H9 (cell line): ENCODE measurements at regions not wholly inside any gene's neighbourhood (a gene's known extent, or its start where the extent isn't known, plus 50 kb on each side); places are given as distances from the start of the nearest gene placed in this dataset.

ENCODE experiments used
- DNase-seq: peaks from one replicate; pipeline ENCODE4 v3.0.0-alpha.2; 2017
- H2AFZ ChIP-seq: one replicate; pipeline ENCODE4 v1.6.1; 2013; ENCODE audit warnings: mild to moderate bottlenecking, low read length, control low read depth, moderate library complexity
- H2AK5ac ChIP-seq: 2 replicates; pipeline ENCODE4 v1.6.1; 2013; ENCODE audit warnings: low read length, control low read depth, mixed read lengths; ENCODE audit not compliant: insufficient read length
- H2BK120ac ChIP-seq: one replicate; pipeline ENCODE4 v1.6.1; 2013; ENCODE audit warnings: low read depth, mild to moderate bottlenecking, low read length, control low read depth, inconsistent platforms; ENCODE audit not compliant: poor library complexity, severe bottlenecking
- H2BK12ac ChIP-seq: 2 replicates; pipeline ENCODE4 v1.6.1; 2013; ENCODE audit warnings: low read length, control low read depth, mixed read lengths, low read depth; ENCODE audit not compliant: insufficient read length
- H2BK15ac ChIP-seq: 2 replicates; pipeline ENCODE4 v1.6.1; 2013; ENCODE audit warnings: low read depth, low read length, control low read depth
- H2BK20ac ChIP-seq: one replicate; pipeline ENCODE4 v1.6.1; 2013; ENCODE audit warnings: low read depth, mild to moderate bottlenecking, low read length, control low read depth, inconsistent platforms; ENCODE audit not compliant: poor library complexity, severe bottlenecking
- H2BK5ac ChIP-seq: 2 replicates; pipeline ENCODE4 v1.6.1; 2013; ENCODE audit warnings: low read length, control low read depth, mixed read lengths; ENCODE audit not compliant: insufficient read length
- H3K14ac ChIP-seq: 2 replicates; pipeline ENCODE4 v1.6.1; 2013; ENCODE audit warnings: low read length, control low read depth; ENCODE audit not compliant: insufficient read depth
- H3K18ac ChIP-seq: 2 replicates; pipeline ENCODE4 v1.6.1; 2013; ENCODE audit warnings: low read depth, mild to moderate bottlenecking, mixed read lengths, low read length, control low read depth; ENCODE audit not compliant: insufficient read length
- H3K23ac ChIP-seq: 2 replicates; pipeline ENCODE4 v1.6.1; 2013; ENCODE audit warnings: low read length, control low read depth, mixed read lengths, low read depth; ENCODE audit not compliant: insufficient read length
- H3K23me2 ChIP-seq: 2 replicates; pipeline ENCODE4 v1.6.1; 2013; ENCODE audit warnings: low read depth, mild to moderate bottlenecking, mixed read lengths, low read length, control low read depth; ENCODE audit not compliant: insufficient read length, poor library complexity, severe bottlenecking
- H3K27ac ChIP-seq: 2 replicates; pipeline ENCODE4 v1.5.1; 2013; ENCODE audit warnings: low read length, control low read depth, mixed read lengths, low read depth; ENCODE audit not compliant: insufficient read length
- H3K27me3 ChIP-seq: 2 replicates; pipeline ENCODE4 v1.6.1; 2013; ENCODE audit warnings: low read length, control low read depth, inconsistent platforms; ENCODE audit not compliant: insufficient read depth
- H3K4ac ChIP-seq: 2 replicates; pipeline ENCODE4 v1.6.1; 2013; ENCODE audit warnings: low read depth, mild to moderate bottlenecking, control low read depth, inconsistent platforms, low read length, moderate library complexity
- H3K4me1 ChIP-seq: 2 replicates; pipeline ENCODE4 v1.6.1; 2013; ENCODE audit warnings: low read length, control low read depth, inconsistent platforms; ENCODE audit not compliant: insufficient read depth
- H3K4me2 ChIP-seq: 2 replicates; pipeline ENCODE4 v1.6.1; 2013; ENCODE audit warnings: low read length, control low read depth, mixed read lengths; ENCODE audit not compliant: insufficient read length, insufficient read depth
- H3K56ac ChIP-seq: 2 replicates; pipeline ENCODE4 v1.6.1; 2013; ENCODE audit warnings: low read depth, mild to moderate bottlenecking, mixed read lengths, low read length, control low read depth; ENCODE audit not compliant: insufficient read length
- H3K79me1 ChIP-seq: 2 replicates; pipeline ENCODE4 v1.6.1; 2013; ENCODE audit warnings: low read depth, mild to moderate bottlenecking, moderate library complexity, low read length, control low read depth, inconsistent platforms; ENCODE audit not compliant: insufficient read depth, poor library complexity, severe bottlenecking
- H3K79me2 ChIP-seq: 2 replicates; pipeline ENCODE4 v1.6.1; 2013; ENCODE audit warnings: low read length, control low read depth, inconsistent platforms; ENCODE audit not compliant: insufficient read depth
- H3K9ac ChIP-seq: 2 replicates; pipeline ENCODE4 v1.6.1; 2013; ENCODE audit warnings: low read length, control low read depth, mixed read lengths; ENCODE audit not compliant: insufficient read length; ENCODE audit errors: extremely low read depth
- H3K9me3 ChIP-seq: one replicate; pipeline ENCODE4 v1.6.1; 2013; ENCODE audit warnings: low read depth, low read length, inconsistent platforms; ENCODE audit not compliant: control insufficient read depth
- H3T11ph ChIP-seq: one replicate; pipeline ENCODE4 v1.6.1; 2013; ENCODE audit warnings: mild to moderate bottlenecking, low read length, control low read depth, inconsistent platforms
- H4K20me1 ChIP-seq: one replicate; pipeline ENCODE4 v1.6.1; 2013; ENCODE audit not compliant: control insufficient read depth, insufficient read length, insufficient read depth
- H4K5ac ChIP-seq: 2 replicates; pipeline ENCODE4 v1.6.1; 2013; ENCODE audit warnings: low read depth, mild to moderate bottlenecking, mixed read lengths, low read length, control low read depth; ENCODE audit not compliant: insufficient read length
- H4K8ac ChIP-seq: replicated peaks from 2 replicates; pipeline ENCODE4 v1.6.1; 2013; ENCODE audit warnings: low read length, control low read depth, mixed read lengths, low read depth; ENCODE audit not compliant: insufficient read length
- H4K91ac ChIP-seq: 2 replicates; pipeline ENCODE4 v1.6.1; 2013; ENCODE audit warnings: low read depth, mild to moderate bottlenecking, moderate library complexity, mixed read lengths, low read length, control low read depth; ENCODE audit not compliant: insufficient read length
- H3K27ac Mint-ChIP-seq, 3 experiments: 2 replicates in 2 of 3; 3 replicates in 1 of 3; pipeline ENCODE4 v1.8.0; 2020 to 2021; ENCODE audit warnings: mixed read lengths in 3 of 3, mild to moderate bottlenecking in 1 of 3, moderate library complexity in 1 of 3
- H3K27me3 Mint-ChIP-seq: 2 replicates; pipeline ENCODE4 v1.8.0; 2021; ENCODE audit warnings: low read depth, mild to moderate bottlenecking, moderate library complexity, mixed read lengths
- H3K36me3 Mint-ChIP-seq, 3 experiments: 2 replicates in 2 of 3; 3 replicates in 1 of 3; pipeline ENCODE4 v1.8.0; 2020 to 2021; ENCODE audit warnings: low read depth in 3 of 3, mixed read lengths in 3 of 3; ENCODE audit not compliant: insufficient read depth in 1 of 3
- H3K4me1 Mint-ChIP-seq, 2 experiments: 2 replicates each; pipeline ENCODE4 v1.8.0; 2020; ENCODE audit warnings: mixed read lengths in 2 of 2
- H3K4me3 Mint-ChIP-seq, 2 experiments: 2 replicates in 1 of 2; 3 replicates in 1 of 2; pipeline ENCODE4 v1.8.0; 2020 to 2021; ENCODE audit warnings: mild to moderate bottlenecking in 2 of 2, mixed read lengths in 2 of 2, moderate library complexity in 1 of 2
- H3K9me3 Mint-ChIP-seq, 2 experiments: 2 replicates in 1 of 2; 3 replicates in 1 of 2; pipeline ENCODE4 v1.8.0; 2020; ENCODE audit warnings: mild to moderate bottlenecking in 2 of 2, mixed read lengths in 2 of 2, moderate library complexity in 1 of 2
- CTCF ChIP-seq: fragments of 200-600 bp; sonication (generic); conservative IDR thresholded peaks from 3 replicates; pipeline ENCODE4 v1.8.0; 2021; ENCODE audit warnings: antibody characterized with exemption, mild to moderate bottlenecking
- WGBS: extraction: QIAGEN DNeasy Blood & Tissue Kit; methylation state at CpG from one replicate; pipeline ENCODE4 v1.1.7; 2013; ENCODE audit warnings: missing lambda C conversion rate, low lambda C conversion rate, mixed read lengths; ENCODE audit not compliant: insufficient read length; ENCODE audit errors: extremely low coverage; 5-methylcytosine and 5-hydroxymethylcytosine counted together

- Histone ChIP-seq H2BK5ac (no peak overlapping the region), H3K79me2 (no peaks in the 10 kb centered on the region), H3K23ac (no peak overlapping the region), H3K4me1 (no peaks in the 10 kb centered on the region), H3K14ac (no peak overlapping the region), H3K27me3 (no peaks in the 10 kb centered on the region), H3K23me2 (no peaks in the 10 kb centered on the region), H3K79me1 (no peaks in the 10 kb centered on the region), H2BK15ac (no peak overlapping the region), H3K18ac (no peak overlapping the region), H2AK5ac (no peak overlapping the region), H4K5ac (no peak overlapping the region), H3K9ac (no peak overlapping the region), H2AFZ (no peak overlapping the region), H2BK12ac (no peak overlapping the region), H3T11ph (no peak overlapping the region), H4K20me1 (no peaks in the 10 kb centered on the region), H3K27ac (no peak overlapping the region), H4K8ac (no peak overlapping the region), H3K4ac (no peak overlapping the region), H3K9me3 (no peaks in the 10 kb centered on the region), H3K56ac (no peak overlapping the region), H4K91ac (no peak overlapping the region), H2BK20ac (no peak overlapping the region), H3K4me2 (no peak overlapping the region), H2BK120ac (no peak overlapping the region)
- Mint-ChIP-seq H3K36me3 (no peaks in the 10 kb centered on the region; a peak in 1 of 7 replicates), H3K27ac (no peak overlapping the region), H3K27me3 (no peaks in the 10 kb centered on the region), H3K4me3 (no peak overlapping the region), H3K4me1 (no peaks in the 10 kb centered on the region), H3K9me3 (no peaks in the 10 kb centered on the region; a peak in 1 of 5 replicates)
- no peak for DNase-seq
- no CpG with 5 or more reads among the region's 3 CpGs for WGBS
- no peak for TF ChIP-seq CTCF
Observed at GRCh38 chr6:115690854-115691253, 369.8 kb downstream of the FRK start.
